Inflammatory macrophage (primary cell): ENCODE measurements at regions not wholly inside any gene's neighbourhood (a gene's known extent, or its start where the extent isn't known, plus 50 kb on each side); places are given as distances from the start of the nearest gene placed in this dataset.

Experiments used
- DNase-seq, 2 donors: peaks; one replicate each; pipeline ENCODE4 v3.0.0-alpha.2; 2020 to 2022

DNA sequence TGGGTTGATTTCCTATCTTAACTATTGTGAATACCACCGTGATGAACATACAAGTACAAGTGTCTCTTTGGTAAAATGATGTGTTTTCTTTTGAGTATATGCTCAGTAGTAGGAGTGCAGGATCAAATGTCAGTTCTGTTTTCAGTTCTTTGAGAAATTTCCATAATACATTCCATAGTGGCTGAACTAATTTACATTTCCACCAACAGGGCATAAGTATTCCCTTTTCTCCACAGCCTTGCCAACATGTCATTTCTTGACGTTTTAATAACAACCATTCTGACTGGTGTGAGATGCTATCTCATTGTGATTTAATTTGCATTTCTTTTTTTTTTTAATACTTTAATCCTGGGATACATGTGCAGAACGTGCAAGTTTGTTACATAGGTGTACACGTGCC, 268.8 kb downstream of the CENPW start:
- no peak for DNase-seq

DNA sequence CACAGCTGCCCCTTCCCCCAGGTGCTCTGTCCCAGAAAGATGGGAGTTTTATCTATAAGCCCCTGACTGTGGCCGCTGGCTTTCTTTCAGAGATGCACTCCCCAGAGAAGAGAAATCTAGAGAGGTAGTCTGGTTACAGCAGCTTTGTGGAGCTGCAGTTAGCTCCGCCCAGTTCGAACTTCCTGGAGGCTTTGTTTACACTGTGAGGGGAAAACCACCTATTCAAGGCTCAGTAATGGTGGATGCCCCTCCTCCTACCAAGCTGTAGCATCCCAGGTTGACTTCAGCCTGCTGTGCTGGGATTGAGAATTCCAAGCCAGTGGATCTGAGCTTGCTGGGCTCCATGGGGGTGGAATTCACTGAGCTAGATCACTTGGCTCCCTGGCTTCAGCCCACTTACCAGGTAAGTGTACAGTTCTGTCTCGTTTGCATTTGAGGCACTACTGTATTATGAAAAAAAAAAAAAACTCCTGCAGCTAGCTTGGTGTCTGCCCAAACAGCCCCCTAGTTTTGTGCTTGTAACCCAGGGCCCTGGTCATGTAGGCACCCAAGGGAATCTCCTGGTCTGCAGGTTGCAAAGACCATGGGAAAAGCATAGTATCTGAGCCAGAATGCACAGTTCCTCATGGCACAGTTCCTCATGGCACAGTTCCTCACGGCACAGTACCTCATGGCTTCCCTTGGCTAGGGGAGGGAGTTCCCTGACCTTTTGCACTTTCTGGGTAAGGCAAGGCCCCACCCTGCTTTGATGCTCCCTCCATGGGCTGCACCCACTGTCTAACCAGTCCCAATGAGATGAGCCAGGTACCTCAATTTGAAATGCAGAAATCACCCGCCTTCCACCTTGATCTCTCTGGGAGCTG, 275.0 kb downstream of the CENPW start:
- DNase-seq: no peak

DNA sequence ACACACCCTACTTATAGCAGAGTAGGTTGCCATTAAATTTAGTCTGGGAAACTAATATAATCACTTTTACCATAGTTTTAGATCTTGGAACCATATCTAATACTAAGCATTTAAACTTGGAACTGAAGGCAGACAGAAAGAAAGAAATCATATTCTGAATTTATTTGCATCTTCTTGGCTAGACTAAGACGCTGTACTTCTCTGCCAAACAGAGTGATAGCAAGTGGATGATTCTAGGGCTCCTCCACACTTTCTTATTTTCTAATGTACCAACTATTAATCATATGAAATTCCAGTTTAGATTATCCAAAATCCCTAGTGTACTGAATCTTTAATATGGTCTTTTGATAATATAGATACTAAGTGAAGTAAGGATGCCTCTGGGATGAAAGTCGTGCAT, 277.0 kb downstream of the CENPW start:
- DNase-seq: no peak

DNA sequence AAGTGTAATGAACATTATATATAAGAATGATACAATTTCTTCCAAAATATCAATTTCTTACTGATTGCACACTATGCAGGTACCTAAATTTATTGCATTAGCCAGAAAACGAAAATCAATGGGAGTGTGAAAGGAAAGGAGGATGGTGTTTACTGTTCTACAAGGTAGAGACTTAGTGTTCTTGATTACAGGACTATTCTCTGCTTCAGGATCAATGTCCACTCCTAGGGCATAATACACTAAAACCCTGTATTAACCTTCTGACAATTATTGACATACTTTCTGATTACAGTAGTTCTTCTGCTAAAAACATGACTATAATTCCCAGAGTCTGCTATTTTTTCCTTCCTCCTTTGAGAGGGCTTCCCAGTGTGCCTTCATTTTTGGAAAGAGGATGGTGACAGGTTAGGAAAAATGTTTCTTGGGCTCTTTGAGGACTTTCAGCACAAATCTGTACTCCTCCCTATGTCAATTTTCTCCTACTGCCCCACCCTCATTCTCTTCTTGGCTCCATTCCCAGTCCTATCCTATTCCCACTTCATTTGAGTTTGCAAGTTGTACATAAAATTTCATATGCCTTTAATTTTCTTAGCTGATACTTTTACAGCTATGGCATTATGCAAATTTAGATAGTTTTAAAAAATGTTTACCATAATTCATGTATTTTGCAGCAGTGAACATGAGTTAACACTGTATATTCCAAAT, 278.9 kb downstream of the CENPW start:
- no peak for DNase-seq

DNA sequence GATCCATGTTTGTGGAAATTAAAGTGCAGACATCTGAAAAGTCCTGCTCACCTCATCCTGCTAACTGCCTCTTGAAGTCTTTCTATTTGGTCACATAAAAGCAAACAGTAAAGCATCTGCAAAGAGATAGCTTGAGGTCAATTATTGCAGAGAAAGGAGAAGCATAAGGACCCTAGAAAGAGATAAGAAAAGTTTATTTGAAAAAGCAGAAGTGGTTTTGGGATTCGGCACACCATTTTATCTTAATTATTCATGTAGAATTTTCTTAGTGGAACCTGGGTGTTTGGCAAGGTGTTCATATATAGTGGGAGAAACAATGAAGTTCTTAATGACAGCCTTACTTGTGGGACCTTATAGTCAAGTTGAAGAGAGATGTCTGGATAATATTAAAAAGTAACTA, 280.8 kb downstream of the CENPW start:
- no peak for DNase-seq

DNA sequence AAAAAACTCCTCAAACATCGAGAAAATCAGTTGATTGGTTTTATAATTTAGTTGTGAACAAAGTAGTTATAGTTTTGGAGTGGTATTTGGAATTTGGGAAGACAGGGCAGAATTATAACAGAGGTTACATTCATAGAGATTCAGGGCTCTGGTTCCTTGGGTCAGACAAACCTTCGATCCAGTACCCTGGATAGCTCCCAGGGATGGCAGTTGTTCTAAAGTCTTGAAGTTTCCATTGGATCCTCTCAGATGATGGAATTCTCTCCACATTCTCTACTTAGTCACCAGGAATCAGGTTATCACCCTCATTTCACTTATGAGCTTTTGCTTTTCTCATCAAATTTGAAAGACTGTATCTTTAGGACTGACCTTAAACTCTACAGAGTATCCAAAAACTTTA, 285.1 kb downstream of the CENPW start:
- no peak for DNase-seq

DNA sequence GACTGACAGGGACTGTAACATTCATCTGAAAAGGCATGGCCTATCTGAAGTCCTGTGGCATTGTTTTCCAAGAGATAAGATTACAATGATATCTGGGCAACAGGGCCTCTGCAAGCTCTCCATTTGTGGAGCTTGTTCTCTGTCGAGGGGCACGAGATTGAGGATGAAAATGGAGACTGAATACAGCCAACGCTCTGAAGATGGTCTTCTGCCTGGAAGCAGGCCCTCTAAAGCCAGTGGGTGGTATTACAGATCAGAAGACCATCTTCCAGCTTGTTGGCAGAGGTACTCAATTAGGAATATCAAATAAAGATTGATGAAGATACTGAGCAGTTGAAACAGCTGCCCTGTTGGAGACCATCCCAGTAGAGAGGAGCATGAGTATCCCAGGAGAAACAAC, 288.2 kb downstream of the CENPW start:
- DNase-seq: no peak

DNA sequence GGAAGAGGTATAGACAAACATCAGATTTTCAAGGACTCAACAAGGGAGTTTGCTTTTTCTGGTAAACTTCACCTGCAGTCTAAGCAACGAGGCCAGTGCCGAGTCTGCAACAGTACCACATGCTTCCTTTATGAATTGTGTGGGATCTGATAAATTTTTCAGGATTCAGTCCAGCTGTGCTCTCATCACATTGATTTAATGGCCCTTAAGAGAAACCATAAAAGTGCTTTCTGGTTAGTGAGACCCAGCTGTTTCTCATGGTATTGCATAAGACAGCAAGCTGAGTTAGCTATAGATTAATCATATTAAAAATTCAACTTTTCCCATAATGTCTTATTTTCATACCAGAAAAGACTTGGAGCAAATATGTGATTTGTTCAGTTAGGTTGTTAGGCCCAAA, 291.4 kb downstream of the CENPW start:
- DNase-seq: no peak

DNA sequence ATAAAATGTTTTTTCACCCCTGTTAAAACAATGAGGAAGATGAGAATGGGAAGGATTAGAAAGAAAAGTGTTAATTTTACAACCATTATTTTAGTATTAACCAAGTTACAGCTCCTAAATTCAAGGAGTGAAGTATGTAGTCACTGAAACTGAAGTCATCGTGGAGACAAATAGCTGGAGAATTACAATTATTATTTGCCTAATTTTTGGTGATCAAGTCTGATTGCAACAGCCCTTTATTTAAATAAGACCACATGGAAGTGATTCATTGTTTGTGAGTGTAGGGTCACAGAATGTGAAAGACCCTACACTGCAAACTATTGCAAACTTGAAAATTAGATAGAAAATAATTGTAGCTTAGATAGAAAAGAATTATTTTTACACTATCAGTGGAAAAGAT, 292.4 kb downstream of the CENPW start:
- DNase-seq: no peak

DNA sequence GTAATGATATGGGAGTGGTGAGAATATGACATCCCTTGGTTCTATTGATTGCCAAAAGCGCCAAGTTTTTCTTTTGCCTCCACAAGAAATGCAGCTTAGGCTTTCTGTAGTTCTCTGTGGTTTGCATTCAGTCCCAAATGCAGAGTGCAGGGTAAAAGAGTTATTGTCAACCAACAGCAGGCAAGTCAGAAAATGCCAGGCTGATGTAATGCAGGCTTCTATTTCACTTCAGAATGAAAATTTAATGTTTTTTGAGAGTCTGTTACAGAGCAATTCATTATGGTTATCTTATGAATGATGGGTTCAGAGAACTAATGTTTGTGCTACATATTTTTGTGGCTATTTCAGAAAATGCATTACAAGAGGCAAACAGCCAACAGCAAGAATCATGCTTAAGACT, 293.5 kb downstream of the CENPW start:
- no peak for DNase-seq

DNA sequence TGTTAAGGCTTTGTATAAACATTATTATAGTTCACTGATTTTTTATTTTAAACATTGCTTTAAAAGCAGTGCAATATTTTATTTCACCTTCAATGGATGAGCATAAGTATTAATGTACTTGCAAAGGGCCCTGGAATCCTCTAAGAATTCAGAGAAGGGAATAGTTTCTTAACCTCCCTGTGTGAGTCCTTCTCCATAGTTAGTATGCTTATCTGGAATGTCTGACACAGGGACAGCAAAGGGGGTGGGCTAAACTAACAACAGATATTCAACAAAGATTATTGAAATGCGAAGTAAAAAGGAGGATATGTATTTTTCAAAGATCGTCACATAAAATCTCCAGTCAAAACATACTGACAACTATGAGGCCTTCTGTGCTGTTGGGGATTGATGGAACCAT, 300.4 kb downstream of the CENPW start:
- no peak for DNase-seq

DNA sequence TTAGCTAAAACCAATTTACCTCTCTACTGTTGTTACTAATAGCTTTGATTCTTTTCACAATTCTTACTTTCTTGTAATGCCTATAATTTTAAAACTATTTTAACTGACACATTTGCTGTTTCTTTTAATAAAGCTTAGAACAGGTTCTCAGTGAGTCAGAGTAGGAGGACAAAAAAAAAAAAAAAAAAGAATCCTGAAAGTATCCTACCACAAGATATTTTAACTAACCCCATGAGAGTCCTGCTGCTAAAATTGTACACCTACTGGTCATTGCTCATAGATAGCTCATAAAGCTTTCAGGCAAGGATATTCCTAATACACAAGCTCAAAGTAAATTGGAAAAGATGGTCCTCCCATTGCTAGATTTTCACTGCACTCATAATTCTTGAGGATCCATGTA, 301.0 kb downstream of the CENPW start:
- DNase-seq: no peak

DNA sequence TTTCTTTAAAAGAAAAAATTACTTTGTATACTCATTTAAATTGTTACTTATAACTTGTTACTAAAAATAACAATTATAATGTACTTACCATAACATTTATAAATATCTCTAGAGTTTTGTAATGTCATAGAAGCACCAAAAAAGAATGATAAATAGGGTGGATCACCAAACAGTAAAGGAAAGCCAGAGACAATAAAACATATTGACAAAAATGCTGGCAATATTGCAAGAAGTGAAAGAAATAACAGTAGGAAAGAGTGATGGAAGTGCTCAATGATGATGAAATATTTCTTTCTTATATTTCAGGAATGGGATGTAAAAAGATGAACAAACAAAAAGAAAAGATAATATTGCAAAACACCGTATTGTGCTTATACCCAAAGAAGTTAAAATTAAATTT, 301.7 kb downstream of the CENPW start:
- DNase-seq: no peak

DNA sequence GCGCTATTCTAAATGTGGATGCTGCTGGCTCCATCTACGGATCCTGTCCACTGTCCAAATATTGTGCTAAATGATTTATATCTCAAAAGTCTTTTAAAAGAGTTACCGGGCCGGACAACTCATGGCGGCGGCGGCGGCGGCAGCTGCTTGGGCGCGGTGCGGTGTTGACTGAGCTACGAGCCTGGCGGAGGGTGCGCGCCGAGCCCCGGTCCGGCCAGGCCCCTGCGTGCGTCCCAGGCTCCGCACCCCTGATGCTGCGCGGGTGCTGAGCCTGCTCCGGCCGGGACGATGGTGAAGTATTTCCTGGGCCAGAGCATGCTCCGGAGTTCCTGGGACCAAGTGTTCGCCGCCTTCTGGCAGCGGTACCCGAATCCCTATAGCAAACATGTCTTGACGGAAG, 303.4 kb downstream of the CENPW start:
- no peak for DNase-seq

DNA sequence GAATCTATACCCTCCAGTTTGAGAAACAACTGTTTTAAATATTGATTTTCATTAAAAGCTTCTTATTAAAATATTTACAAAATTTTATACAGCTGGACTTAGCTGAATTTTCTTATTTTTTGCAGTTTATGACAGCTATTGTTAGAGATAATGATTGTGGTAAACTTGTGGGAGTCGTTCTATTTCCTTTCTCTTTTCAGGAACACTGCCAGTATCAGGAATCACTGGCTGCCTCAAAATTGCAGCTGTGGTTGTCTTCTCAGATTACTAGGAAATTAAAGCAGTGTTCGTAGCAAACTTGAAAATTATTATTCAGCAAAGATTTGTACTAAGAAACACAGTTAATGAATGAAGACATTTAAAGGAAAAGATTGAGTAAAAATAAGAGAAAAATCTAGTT, 311.0 kb downstream of the CENPW start:
- DNase-seq: no peak

DNA sequence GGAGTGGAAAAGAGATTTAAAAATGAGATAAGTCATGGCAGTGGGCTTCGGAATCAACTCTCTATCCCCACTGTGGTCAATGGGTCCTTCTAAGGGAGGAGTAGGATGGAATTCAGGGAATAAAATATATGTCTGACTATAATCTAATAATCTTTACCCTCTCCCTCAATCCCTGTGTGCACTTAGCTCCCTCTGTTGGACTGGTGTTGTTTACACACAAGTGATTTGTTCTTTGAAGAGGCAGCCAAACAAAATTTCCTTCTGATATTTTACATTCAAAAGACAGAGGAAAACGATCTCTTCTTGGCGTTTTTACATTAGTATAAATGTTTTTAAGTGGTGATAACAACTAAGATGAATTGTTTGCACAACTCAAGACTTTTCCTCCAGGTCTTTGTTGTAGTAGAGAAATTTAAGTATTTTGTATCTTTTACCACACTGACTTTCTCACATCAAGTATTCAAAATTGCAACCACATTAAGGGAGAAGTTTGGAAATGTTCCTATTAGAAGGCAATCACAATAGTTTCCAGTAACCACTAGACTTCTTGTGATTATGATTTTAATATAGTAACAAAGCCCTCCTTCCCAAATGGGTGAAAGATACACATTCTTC, 317.8 kb downstream of the CENPW start:
- DNase-seq: no peak

DNA sequence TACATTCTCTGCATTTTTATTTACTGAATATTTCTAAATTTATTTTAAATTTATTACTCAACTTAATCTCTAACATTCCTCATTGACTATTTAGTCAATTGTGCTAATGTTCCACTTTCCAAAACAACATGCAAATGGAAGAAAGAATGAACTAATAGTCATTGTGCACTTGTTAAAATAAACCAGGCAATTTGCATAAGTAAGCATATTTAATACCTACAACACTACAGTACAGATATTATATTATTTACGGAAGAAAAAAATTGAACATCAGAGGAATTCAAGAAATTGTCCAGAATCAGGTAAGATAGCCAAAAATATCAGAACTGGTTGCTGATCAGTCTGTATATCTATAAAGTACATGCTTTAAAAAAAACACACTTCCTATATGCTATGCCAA, 320.5 kb downstream of the CENPW start:
- no peak for DNase-seq

DNA sequence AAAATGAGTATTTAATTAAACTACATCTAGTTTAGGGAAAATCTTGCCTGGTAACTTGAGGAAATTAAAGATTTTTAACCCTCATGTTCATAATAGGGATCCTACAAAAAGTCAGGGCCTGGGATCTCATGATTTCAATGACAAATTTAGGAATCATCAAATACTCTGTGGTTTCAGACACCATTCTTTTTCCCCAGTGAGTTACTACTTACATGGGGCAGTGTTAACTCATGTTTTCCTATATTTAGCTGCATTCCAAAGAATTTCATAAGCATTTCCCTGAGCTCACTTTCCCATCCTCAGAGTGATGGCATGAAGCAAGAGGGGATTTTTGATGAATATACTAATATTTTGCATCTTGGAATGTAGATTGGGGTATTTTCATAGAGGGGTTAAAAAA, 321.7 kb downstream of the CENPW start:
- DNase-seq: no peak

DNA sequence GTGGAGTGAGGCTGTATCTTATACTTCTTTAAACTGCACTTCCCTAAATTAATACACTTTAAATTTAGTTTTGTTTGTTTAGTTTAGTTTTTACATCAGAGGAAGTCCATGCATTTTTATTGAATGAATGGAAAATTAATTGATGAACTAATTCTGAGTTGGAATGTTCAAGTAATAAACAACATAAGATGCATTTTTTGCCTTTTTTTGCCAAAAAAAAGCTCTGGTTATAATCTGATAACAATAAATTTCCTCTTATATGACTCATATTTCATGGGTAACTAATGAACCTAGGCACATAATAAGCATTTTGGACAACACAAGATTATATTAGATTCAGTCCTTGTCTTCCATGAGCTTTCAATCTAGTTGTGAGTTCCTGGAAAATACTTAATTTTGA, 323.1 kb downstream of the CENPW start:
- no peak for DNase-seq

DNA sequence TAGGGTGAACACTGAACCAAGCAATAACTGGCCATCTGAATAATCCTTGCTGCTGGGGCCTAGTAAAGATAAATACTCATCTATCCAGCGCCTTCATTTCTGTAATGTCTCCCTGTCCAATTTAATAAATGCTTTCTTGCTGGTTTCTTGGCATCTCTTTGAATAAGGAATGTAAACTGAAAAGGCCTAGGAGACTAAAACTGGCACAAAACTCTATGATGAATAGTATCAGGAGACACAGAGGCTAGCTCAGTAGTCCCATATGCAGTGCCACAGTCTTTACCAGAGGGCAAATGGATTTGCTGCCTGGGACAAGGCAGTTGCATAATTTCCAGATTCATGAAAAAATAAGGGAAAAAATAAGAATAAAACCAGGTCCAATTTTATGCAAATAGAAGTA, 324.4 kb downstream of the CENPW start:
- no peak for DNase-seq

DNA sequence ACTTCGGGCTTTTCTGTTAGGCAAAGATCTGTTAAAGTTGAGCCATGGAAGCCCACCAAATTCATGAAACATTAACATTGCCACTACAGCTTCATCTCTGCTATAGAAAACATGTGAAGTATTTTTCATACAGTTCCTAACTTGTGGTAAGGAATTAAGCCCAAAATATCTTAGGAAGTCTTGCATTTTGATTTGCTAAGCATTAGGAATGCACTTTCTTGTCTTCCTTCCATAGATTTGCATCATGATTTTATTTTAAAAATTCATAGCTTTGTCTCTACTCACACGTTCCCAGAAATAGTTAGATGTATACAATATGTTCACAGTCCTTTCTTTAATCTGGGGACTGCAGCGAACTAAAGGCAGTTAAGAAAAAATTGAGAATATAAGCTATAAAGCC, 325.6 kb downstream of the CENPW start:
- no peak for DNase-seq

DNA sequence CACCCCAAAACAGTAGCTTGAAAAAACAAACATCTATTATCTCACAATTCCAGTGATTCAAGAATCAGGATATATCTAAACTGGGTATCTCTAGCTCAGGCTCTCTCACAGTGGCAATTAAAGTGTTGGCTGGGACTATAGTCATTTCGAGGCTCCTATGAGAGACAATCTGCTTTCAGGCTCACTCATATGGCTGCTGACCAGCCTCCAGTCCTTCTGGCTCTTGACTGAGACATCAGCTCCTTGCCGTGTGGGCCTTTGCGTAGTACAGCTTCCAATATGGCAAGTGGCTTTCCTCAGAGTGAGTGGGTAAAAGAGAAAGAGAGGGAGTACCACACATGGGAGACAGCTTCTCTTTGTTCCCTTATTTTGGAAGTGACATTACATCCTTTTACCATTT, 327.2 kb downstream of the CENPW start:
- no peak for DNase-seq

DNA sequence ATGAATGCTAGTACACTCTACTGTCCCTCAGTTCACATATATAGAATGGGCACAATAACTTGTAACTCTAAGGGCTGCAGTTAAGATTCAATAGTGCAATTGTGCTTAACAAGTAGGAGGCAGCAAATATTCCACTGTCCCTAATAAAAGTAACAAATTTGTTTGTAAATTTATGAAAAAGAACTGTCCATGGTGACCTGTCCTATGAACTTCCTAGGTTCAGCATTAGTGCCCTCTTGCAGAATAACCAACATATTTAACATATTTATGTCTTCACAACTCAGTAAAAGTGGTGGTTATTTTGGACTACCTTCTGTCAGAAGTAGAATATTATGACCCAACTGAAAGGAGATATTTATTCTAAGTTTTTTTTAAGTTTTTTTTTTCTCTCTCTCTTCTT, 327.8 kb downstream of the CENPW start:
- DNase-seq: no peak

DNA sequence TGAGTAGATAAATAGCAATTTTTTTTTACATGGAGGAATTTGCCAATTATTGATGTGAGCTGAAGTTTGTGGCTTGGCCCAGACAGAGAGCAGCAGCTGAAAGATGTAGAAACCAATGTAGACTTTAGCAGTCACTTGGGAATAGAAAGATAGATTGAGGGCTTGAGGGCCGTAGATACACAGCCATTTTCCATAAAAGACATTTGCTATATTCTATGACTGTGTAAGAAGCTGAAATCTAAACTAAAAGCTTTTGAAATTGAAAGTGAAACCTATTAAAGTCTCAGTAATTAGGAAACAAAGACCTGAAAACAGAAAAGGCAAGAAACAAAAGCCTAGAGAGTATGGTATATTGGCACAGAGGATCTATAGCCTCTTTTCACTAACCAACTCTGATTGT, 332.7 kb downstream of the CENPW start:
- no peak for DNase-seq
